ENCODE measurements at regions not wholly inside any gene's neighbourhood (a gene's known extent, or its start where the extent isn't known, plus 50 kb on each side); places are given as distances from the start of the nearest gene placed in this dataset.

DNA sequence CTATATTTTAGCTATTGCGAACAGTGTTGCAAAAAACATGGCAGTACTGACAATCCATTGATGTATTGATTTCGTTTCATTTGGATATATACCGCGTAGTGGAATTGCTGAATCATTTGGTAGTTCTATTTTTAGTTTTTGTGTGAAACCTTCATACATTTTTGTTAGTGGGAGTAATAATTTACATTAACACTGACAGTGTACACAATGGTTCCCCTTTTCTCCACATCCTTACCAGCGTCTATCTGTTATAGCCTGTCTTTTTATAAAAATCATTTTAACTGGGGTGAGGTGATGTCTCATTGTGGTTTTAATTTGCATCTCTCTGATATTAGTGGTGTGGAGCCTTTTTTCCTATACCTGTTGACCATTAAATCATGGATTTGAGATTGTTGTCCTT, 392.4 kb upstream of the ALCAM start:
- Histone ChIP-seq H2AFZ (ENCODE audit: control insufficient read depth, low read depth, low read length) (no peak overlapping the region), H3K27me3 (replicated peaks in 1 of 2; ENCODE audit: control insufficient read depth in 2 of 2, insufficient read depth in 2 of 2, low read length in 1 of 2) (no peaks in the 10 kb centered on the region), H3K9me3 (replicated peaks; ENCODE audit: control insufficient read depth, insufficient read depth, low read length) (no peaks in the 10 kb centered on the region), H3K9ac (ENCODE audit: control insufficient read depth, insufficient read depth, low read length) (no peak overlapping the region), H3K4me3 (no peak overlapping the region), H3K4me2 (ENCODE audit: control insufficient read depth, insufficient read depth) (no peak overlapping the region), H3K4me1 (ENCODE audit: control insufficient read depth, insufficient read depth, low read length) (no peaks in the 10 kb centered on the region), H4K20me1 (ENCODE audit: control insufficient read depth, insufficient read depth) (no peaks in the 10 kb centered on the region), H3K27ac (ENCODE audit: control insufficient read depth, insufficient read depth) (no peak overlapping the region), H3K79me2 (ENCODE audit: control insufficient read depth, insufficient read depth, low read length) (no peaks in the 10 kb centered on the region), H3K36me3 (ENCODE audit: control insufficient read depth in 2 of 2, insufficient read depth in 2 of 2, low read length in 1 of 2) (no peaks in the 10 kb centered on the region)
- ChIA-PET POLR2A (no interaction called here), RAD21 (ENCODE audit: unreplicated experiment) (no interaction called here), CTCF (no interaction called here), SMC1A (ENCODE audit: uncharacterized antibody, unreplicated experiment) (no interaction called here)
- no TSS peak for BruUV-seq (replicated peaks)
- intact Hi-C loops (cut with micrococcal nuclease; ENCODE audit: unreplicated experiment) (no loop called here), in situ Hi-C loops (cut with MboI) (no loop called here)
- WGBS (ENCODE audit: insufficient coverage, insufficient replicate concordance, low lambda C conversion rate, missing lambda C conversion rate): 5% methylated on average over 5 of the region's 5 CpGs
- ATAC-seq (no peak), DNase-seq (ENCODE audit: low read depth, low spot score) (no peak), FAIRE-seq (no peak)
- TF ChIP-seq, protein P1, sequence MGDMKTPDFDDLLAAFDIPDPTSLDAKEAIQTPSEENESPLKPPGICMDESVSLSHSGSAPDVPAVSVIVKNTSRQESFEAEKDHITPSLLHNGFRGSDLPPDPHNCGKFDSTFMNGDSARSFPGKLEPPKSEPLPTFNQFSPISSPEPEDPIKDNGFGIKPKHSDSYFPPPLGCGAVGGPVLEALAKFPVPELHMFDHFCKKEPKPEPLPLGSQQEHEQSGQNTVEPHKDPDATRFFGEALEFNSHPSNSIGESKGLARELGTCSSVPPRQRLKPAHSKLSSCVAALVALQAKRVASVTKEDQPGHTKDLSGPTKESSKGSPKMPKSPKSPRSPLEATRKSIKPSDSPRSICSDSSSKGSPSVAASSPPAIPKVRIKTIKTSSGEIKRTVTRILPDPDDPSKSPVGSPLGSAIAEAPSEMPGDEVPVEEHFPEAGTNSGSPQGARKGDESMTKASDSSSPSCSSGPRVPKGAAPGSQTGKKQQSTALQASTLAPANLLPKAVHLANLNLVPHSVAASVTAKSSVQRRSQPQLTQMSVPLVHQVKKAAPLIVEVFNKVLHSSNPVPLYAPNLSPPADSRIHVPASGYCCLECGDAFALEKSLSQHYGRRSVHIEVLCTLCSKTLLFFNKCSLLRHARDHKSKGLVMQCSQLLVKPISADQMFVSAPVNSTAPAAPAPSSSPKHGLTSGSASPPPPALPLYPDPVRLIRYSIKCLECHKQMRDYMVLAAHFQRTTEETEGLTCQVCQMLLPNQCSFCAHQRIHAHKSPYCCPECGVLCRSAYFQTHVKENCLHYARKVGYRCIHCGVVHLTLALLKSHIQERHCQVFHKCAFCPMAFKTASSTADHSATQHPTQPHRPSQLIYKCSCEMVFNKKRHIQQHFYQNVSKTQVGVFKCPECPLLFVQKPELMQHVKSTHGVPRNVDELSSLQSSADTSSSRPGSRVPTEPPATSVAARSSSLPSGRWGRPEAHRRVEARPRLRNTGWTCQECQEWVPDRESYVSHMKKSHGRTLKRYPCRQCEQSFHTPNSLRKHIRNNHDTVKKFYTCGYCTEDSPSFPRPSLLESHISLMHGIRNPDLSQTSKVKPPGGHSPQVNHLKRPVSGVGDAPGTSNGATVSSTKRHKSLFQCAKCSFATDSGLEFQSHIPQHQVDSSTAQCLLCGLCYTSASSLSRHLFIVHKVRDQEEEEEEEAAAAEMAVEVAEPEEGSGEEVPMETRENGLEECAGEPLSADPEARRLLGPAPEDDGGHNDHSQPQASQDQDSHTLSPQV (IDR thresholded peaks at IDR 0.05): no peak
- TF ChIP-seq HSF1 (IDR thresholded peaks at IDR 0.05; ENCODE audit: low read depth, low read length): no peak
- TF ChIP-seq, protein P2, sequence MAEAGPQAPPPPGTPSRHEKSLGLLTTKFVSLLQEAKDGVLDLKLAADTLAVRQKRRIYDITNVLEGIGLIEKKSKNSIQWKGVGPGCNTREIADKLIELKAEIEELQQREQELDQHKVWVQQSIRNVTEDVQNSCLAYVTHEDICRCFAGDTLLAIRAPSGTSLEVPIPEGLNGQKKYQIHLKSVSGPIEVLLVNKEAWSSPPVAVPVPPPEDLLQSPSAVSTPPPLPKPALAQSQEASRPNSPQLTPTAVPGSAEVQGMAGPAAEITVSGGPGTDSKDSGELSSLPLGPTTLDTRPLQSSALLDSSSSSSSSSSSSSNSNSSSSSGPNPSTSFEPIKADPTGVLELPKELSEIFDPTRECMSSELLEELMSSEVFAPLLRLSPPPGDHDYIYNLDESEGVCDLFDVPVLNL (IDR thresholded peaks at IDR 0.05; ENCODE audit: low read depth, low read length): no peak
- TF ChIP-seq NFYA (IDR thresholded peaks at IDR 0.05; ENCODE audit: borderline replicate concordance, low read depth, low read length): no peak
- TF ChIP-seq PAX8 (IDR thresholded peaks at IDR 0.05): no peak
- no peak for TF ChIP-seq NFIC (IDR thresholded peaks at IDR 0.05; ENCODE audit: low read depth, low read length)
- TF ChIP-seq, protein P3, sequence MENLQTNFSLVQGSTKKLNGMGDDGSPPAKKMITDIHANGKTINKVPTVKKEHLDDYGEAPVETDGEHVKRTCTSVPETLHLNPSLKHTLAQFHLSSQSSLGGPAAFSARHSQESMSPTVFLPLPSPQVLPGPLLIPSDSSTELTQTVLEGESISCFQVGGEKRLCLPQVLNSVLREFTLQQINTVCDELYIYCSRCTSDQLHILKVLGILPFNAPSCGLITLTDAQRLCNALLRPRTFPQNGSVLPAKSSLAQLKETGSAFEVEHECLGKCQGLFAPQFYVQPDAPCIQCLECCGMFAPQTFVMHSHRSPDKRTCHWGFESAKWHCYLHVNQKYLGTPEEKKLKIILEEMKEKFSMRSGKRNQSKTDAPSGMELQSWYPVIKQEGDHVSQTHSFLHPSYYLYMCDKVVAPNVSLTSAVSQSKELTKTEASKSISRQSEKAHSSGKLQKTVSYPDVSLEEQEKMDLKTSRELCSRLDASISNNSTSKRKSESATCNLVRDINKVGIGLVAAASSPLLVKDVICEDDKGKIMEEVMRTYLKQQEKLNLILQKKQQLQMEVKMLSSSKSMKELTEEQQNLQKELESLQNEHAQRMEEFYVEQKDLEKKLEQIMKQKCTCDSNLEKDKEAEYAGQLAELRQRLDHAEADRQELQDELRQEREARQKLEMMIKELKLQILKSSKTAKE (IDR thresholded peaks at IDR 0.05; ENCODE audit: low read depth, poor library complexity, severe bottlenecking): no peak
- no peak for TF ChIP-seq SREBF1 (IDR thresholded peaks at IDR 0.05; ENCODE audit: low read length)
- no peak for TF ChIP-seq CTCF (IDR thresholded peaks at IDR 0.05 in 2 of 3, conservative IDR thresholded peaks at IDR 0.05 in 1 of 3; ENCODE audit: control insufficient read depth in 2 of 3, extremely low read depth in 1 of 3, insufficient read depth in 1 of 3, low read depth in 3 of 3, low read length in 3 of 3)
- TF ChIP-seq SMAD1 (IDR thresholded peaks at IDR 0.05; ENCODE audit: low read depth, partially characterized antibody): no peak
- no peak for TF ChIP-seq MXI1 (IDR thresholded peaks at IDR 0.05; ENCODE audit: low read depth, low read length)
- no peak for TF ChIP-seq USF1 (IDR thresholded peaks at IDR 0.05; ENCODE audit: borderline replicate concordance, extremely low read length, insufficient read depth, low read depth, low read length)
